ENCODE measurements at regions not wholly inside any gene's neighbourhood (a gene's known extent, or its start where the extent isn't known, plus 50 kb on each side); places are given as distances from the start of the nearest gene placed in this dataset.

DNA sequence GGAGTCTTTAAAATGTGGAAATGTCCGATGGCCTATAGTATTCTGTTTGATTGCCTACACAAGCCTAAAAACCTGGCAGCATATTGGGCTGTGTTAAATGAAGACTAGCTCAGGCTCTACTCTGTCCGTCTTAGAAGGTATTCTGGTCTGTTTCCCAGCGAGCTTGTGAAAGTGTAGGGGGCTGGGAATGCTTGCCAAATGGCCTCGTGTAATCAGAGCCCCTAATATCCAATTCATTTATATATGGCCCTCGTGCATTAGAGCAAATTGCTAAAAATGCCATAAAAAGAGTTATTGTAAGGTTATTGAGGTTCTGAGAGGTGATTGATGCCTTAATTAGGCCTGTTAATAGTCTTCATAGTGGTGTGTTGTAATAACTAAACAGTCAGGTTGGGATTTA lies 1500.4 kb downstream of the DPP10 start:
- no peak for TF ChIP-seq EZH2phosphoT487 (IDR thresholded peaks at IDR 0.05; ENCODE audit: borderline replicate concordance)
- TF ChIP-seq, protein P1, sequence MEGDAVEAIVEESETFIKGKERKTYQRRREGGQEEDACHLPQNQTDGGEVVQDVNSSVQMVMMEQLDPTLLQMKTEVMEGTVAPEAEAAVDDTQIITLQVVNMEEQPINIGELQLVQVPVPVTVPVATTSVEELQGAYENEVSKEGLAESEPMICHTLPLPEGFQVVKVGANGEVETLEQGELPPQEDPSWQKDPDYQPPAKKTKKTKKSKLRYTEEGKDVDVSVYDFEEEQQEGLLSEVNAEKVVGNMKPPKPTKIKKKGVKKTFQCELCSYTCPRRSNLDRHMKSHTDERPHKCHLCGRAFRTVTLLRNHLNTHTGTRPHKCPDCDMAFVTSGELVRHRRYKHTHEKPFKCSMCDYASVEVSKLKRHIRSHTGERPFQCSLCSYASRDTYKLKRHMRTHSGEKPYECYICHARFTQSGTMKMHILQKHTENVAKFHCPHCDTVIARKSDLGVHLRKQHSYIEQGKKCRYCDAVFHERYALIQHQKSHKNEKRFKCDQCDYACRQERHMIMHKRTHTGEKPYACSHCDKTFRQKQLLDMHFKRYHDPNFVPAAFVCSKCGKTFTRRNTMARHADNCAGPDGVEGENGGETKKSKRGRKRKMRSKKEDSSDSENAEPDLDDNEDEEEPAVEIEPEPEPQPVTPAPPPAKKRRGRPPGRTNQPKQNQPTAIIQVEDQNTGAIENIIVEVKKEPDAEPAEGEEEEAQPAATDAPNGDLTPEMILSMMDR (conservative IDR thresholded peaks at IDR 0.05; ENCODE audit: low read length): no peak
- Histone ChIP-seq H3K79me2 (ENCODE audit: insufficient read depth, low read length) (no peaks in the 10 kb centered on the region), H3K4me1 (ENCODE audit: insufficient read depth, low read length, poor library complexity, severe bottlenecking) (no peaks in the 10 kb centered on the region), H4K20me1 (ENCODE audit: insufficient read depth, low read length, poor library complexity, severe bottlenecking) (no peaks in the 10 kb centered on the region), H2AFZ (ENCODE audit: low read length) (no peak overlapping the region), H3K4me3 (ENCODE audit: low read length, poor library complexity, severe bottlenecking) (no peak overlapping the region), H3K9ac (ENCODE audit: low read depth, low read length, poor library complexity, severe bottlenecking) (no peak overlapping the region), H3K9me3 (ENCODE audit: insufficient read depth, low read depth, low read length) (no peaks in the 10 kb centered on the region), H3K36me3 (ENCODE audit: insufficient read depth, low read length) (no peaks in the 10 kb centered on the region), H3F3A (ENCODE audit: low read depth) (no peaks in the 10 kb centered on the region), H3K27me3 (ENCODE audit: insufficient read depth, low read length, poor library complexity, severe bottlenecking) (no peaks in the 10 kb centered on the region), H3K9me2 (replicated peaks; ENCODE audit: low read depth, low read length) (no peaks in the 10 kb centered on the region), H3K4me2 (ENCODE audit: low read depth, low read length, poor library complexity, severe bottlenecking) (no peak overlapping the region)

GRCh38 chr2:115946341-115946740 lies 1503.9 kb downstream of the DPP10 start:
- Histone ChIP-seq H4K20me1 (ENCODE audit: insufficient read depth, low read length, poor library complexity, severe bottlenecking) (no peaks in the 10 kb centered on the region), H3K27me3 (ENCODE audit: insufficient read depth, low read length, poor library complexity, severe bottlenecking) (no peaks in the 10 kb centered on the region), H3K4me3 (ENCODE audit: low read length, poor library complexity, severe bottlenecking) (no peak overlapping the region), H3K9ac (ENCODE audit: low read depth, low read length, poor library complexity, severe bottlenecking) (no peak overlapping the region), H3K79me2 (ENCODE audit: insufficient read depth, low read length) (no peaks in the 10 kb centered on the region), H2AFZ (ENCODE audit: low read length) (no peak overlapping the region), H3K4me2 (ENCODE audit: low read depth, low read length, poor library complexity, severe bottlenecking) (no peak overlapping the region), H3K9me3 (ENCODE audit: insufficient read depth, low read depth, low read length) (no peaks in the 10 kb centered on the region), H3K4me1 (ENCODE audit: insufficient read depth, low read length, poor library complexity, severe bottlenecking) (no peaks in the 10 kb centered on the region), H3K36me3 (ENCODE audit: insufficient read depth, low read length) (no peaks in the 10 kb centered on the region), H3F3A (ENCODE audit: low read depth) (no peaks in the 10 kb centered on the region), H3K9me2 (replicated peaks; ENCODE audit: low read depth, low read length) (no peaks in the 10 kb centered on the region)
- TF ChIP-seq, protein P1 (conservative IDR thresholded peaks at IDR 0.05; ENCODE audit: low read length): no peak
- TF ChIP-seq EZH2phosphoT487 (IDR thresholded peaks at IDR 0.05; ENCODE audit: borderline replicate concordance): no peak

DNA sequence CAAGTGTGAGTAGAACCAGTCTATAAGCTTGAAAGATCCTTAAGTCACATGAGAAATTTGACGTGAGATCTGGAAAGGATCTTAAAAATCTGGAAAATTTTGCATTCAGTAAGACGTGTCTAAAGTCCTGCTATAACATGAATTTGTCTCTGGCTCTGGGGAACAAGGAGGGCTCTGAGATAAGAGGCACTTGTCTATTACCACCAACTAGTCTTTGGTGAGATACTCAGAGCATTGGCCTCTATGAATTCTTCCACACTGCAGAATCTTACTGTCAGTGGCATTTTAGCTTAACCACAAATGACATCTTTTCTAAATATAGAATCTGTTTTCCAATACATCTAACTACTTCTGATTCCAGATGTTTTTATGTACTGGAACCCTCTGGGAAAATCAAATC lies 1504.5 kb downstream of the DPP10 start:
- Histone ChIP-seq H3K4me2 (ENCODE audit: low read depth, low read length, poor library complexity, severe bottlenecking) (no peak overlapping the region), H3K9ac (ENCODE audit: low read depth, low read length, poor library complexity, severe bottlenecking) (no peak overlapping the region), H4K20me1 (ENCODE audit: insufficient read depth, low read length, poor library complexity, severe bottlenecking) (no peaks in the 10 kb centered on the region)

More for the DNA sequence above, 1504.5 kb downstream of the DPP10 start:
- no peaks in the 10 kb centered on the region for H3K27me3 ChIP-seq (ENCODE audit: insufficient read depth, low read length, poor library complexity, severe bottlenecking)
- no peaks in the 10 kb centered on the region for H3K79me2 ChIP-seq (ENCODE audit: insufficient read depth, low read length)
- no peaks in the 10 kb centered on the region for H3K4me1 ChIP-seq (ENCODE audit: insufficient read depth, low read length, poor library complexity, severe bottlenecking)
- no peak overlapping the region for H3K4me3 ChIP-seq (ENCODE audit: low read length, poor library complexity, severe bottlenecking)
- no peak overlapping the region for H2AFZ ChIP-seq (ENCODE audit: low read length)
- no peaks in the 10 kb centered on the region for H3F3A ChIP-seq (ENCODE audit: low read depth)
- H3K9me2 ChIP-seq (replicated peaks; ENCODE audit: low read depth, low read length): no peaks in the 10 kb centered on the region
- no peaks in the 10 kb centered on the region for H3K9me3 ChIP-seq (ENCODE audit: insufficient read depth, low read depth, low read length)
- TF ChIP-seq EZH2phosphoT487 (IDR thresholded peaks at IDR 0.05; ENCODE audit: borderline replicate concordance): no peak
- TF ChIP-seq, protein P1 (conservative IDR thresholded peaks at IDR 0.05; ENCODE audit: low read length): no peak
- H3K36me3 ChIP-seq (ENCODE audit: insufficient read depth, low read length): no peaks in the 10 kb centered on the region

All from Loucy (cell line).